ENCODE measurements at regions not wholly inside any gene's neighbourhood (a gene's known extent, or its start where the extent isn't known, plus 50 kb on each side); places are given as distances from the start of the nearest gene placed in this dataset.
"Not testable (repeated sequence)": the region's sequence is repeated elsewhere in the genome, so short reads cannot be mapped to it uniquely, and the experiment has no call there.

DNA sequence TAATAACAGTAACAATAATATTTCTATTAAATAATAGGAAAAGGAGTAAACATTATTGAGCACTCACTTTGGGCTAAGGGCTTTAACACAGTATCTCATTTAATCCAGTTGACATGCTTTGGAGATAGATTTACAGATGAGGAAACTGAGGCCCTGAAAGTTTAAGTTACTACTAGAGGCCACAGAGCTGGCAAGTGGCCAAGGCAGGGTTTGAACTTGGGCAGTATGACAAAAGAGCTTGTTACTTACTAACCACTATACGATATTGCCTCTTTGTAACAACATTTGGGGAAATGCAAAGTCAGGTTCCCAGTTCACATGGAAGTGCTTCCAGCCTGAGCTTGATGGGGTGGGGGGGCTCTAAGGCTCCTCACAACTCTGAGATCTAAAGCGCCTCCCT is 149.1 kb upstream of the LMCD1 start:
- no peaks in the 10 kb centered on the region for H3K36me3 ChIP-seq
- no peak overlapping the region for H3K4me3 ChIP-seq
- H3K4me1 ChIP-seq: no peaks in the 10 kb centered on the region
- no peak for DNase-seq (ENCODE audit: low spot score)
- H3K27me3 ChIP-seq: no peaks in the 10 kb centered on the region
- H3K9me3 ChIP-seq: no peaks in the 10 kb centered on the region
- H3K27ac ChIP-seq: no peak overlapping the region
- TF ChIP-seq CTCF (IDR thresholded peaks at IDR 0.05): no peak

GRCh38 chr3:8353364-8353763 is 148.3 kb upstream of the LMCD1 start:
- H3K4me3 ChIP-seq: no peak overlapping the region
- H3K9me3 ChIP-seq: no peaks in the 10 kb centered on the region
- no peak for TF ChIP-seq CTCF (IDR thresholded peaks at IDR 0.05)
- no peaks in the 10 kb centered on the region for H3K27me3 ChIP-seq
- no peak for DNase-seq (ENCODE audit: low spot score)
- no peak overlapping the region for H3K27ac ChIP-seq
- H3K36me3 ChIP-seq: no peaks in the 10 kb centered on the region
- H3K4me1 ChIP-seq: no peaks in the 10 kb centered on the region

- TF ChIP-seq CTCF (IDR thresholded peaks at IDR 0.05): no peak
- H3K27me3 ChIP-seq: no peaks in the 10 kb centered on the region
- H3K9me3 ChIP-seq: no peaks in the 10 kb centered on the region
- H3K36me3 ChIP-seq: no peaks in the 10 kb centered on the region
- no peak overlapping the region for H3K4me3 ChIP-seq
- no peak for DNase-seq (ENCODE audit: low spot score)
- no peaks in the 10 kb centered on the region for H3K4me1 ChIP-seq
- no peak overlapping the region for H3K27ac ChIP-seq
These were observed 146.3 kb upstream of the LMCD1 start for GRCh38 chr3:8355346-8355745.

GRCh38 chr3:8356066-8356465 is 145.6 kb upstream of the LMCD1 start:
- H3K27ac ChIP-seq; H3K9me3 ChIP-seq; DNase-seq (ENCODE audit: low spot score); H3K36me3 ChIP-seq; H3K4me1 ChIP-seq; H3K27me3 ChIP-seq; H3K4me3 ChIP-seq: not testable (repeated sequence)

DNA sequence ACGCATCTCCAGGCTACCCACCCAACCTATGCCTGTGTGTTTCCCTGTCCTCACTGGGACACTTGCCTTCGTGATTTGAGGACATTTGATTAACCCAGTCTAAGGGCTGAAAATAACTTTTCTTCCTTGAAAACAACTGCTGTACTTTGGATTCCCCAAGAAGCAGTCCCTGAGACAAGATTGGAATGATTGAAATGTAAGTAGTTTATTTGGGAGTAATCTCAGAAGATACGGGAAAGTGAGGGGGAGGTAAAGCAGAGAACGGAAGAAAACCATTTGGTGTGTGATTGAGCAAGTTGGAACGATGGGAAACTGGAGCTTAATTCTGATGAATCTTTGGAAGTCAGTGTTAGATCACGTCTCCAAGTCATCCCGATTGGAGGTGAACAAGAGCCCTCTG is 143.8 kb upstream of the LMCD1 start:
- H3K4me1 ChIP-seq: no peaks in the 10 kb centered on the region
- TF ChIP-seq CTCF (IDR thresholded peaks at IDR 0.05): no peak
- H3K4me3 ChIP-seq: no peak overlapping the region
- no peak for DNase-seq (ENCODE audit: low spot score)
- H3K27ac ChIP-seq: no peak overlapping the region
- H3K27me3 ChIP-seq: no peaks in the 10 kb centered on the region
- no peaks in the 10 kb centered on the region for H3K9me3 ChIP-seq
- no peaks in the 10 kb centered on the region for H3K36me3 ChIP-seq

- Histone ChIP-seq H3K27me3 (no peaks in the 10 kb centered on the region), H3K36me3 (no peaks in the 10 kb centered on the region), H3K4me1 (no peaks in the 10 kb centered on the region), H3K27ac (no peak overlapping the region), H3K9me3 (no peaks in the 10 kb centered on the region), H3K4me3 (no peak overlapping the region)
- no peak for DNase-seq (ENCODE audit: low spot score)
- TF ChIP-seq CTCF (IDR thresholded peaks at IDR 0.05): no peak
These were observed 142.5 kb upstream of the LMCD1 start for GRCh38 chr3:8359133-8359532.
